Neural progenitor cell (in vitro differentiated cells): ENCODE measurements at regions not wholly inside any gene's neighbourhood (a gene's known extent, or its start where the extent isn't known, plus 50 kb on each side); places are given as distances from the start of the nearest gene placed in this dataset.
A peak's percentile ranks its signal among the peaks of the same experiment; 100 is the strongest.

Experiments used
- DNase-seq: peaks from one replicate; pipeline ENCODE4 v3.0.0-alpha.2; 2016; ENCODE audit warnings: low spot score
- H2AFZ ChIP-seq: fragments of 200-600 bp; sonication (generic); replicated peaks from 2 replicates; pipeline ENCODE4 v1.6.1; 2016; ENCODE audit warnings: antibody characterized with exemption
- H3F3A ChIP-seq: fragments of 200-600 bp; sonication (generic); 2 replicates; pipeline ENCODE4 v1.6.1; 2016; ENCODE audit warnings: antibody characterized with exemption, low read depth
- H3K27ac ChIP-seq: fragments of 200-600 bp; sonication (generic); 2 replicates; pipeline ENCODE4 v1.5.1; 2016; ENCODE audit warnings: mild to moderate bottlenecking
- H3K27me3 ChIP-seq: fragments of 200-600 bp; sonication (generic); 2 replicates; pipeline ENCODE4 v1.6.1; 2016; ENCODE audit warnings: mild to moderate bottlenecking, moderate library complexity
- H3K36me3 ChIP-seq: fragments of 200-600 bp; sonication (generic); 2 replicates; pipeline ENCODE4 v1.5.1; 2016
- H3K4me1 ChIP-seq: fragments of 200-600 bp; sonication (generic); 2 replicates; pipeline ENCODE4 v1.6.1; 2016; ENCODE audit warnings: mixed run types
- H3K4me2 ChIP-seq: fragments of 200-600 bp; sonication (generic); 2 replicates; pipeline ENCODE4 v1.6.1; 2016
- H3K4me3 ChIP-seq: fragments of 200-600 bp; sonication (generic); 2 replicates; pipeline ENCODE4 v1.5.1; 2016
- H3K79me2 ChIP-seq: fragments of 200-600 bp; sonication (generic); 2 replicates; pipeline ENCODE4 v1.6.1; 2016; ENCODE audit warnings: low read depth
- H3K9ac ChIP-seq: fragments of 200-600 bp; sonication (generic); 2 replicates; pipeline ENCODE4 v1.6.1; 2016
- H3K9me3 ChIP-seq: fragments of 200-600 bp; sonication (generic); 2 replicates; pipeline ENCODE4 v1.5.1; 2016; ENCODE audit warnings: low read depth
- H4K20me1 ChIP-seq: fragments of 200-600 bp; sonication (generic); 2 replicates; pipeline ENCODE4 v1.6.1; 2016; ENCODE audit warnings: low read depth
- H3K27ac Mint-ChIP-seq: 3 replicates; pipeline ENCODE4 v1.8.0; 2021; ENCODE audit warnings: mixed read lengths
- H3K27me3 Mint-ChIP-seq: 2 replicates; pipeline ENCODE4 v1.8.0; 2022; ENCODE audit warnings: low read depth, mild to moderate bottlenecking, inconsistent platforms, moderate library complexity, mixed read lengths; ENCODE audit not compliant: insufficient read depth
- H3K36me3 Mint-ChIP-seq: 3 replicates; pipeline ENCODE4 v1.8.0; 2021; ENCODE audit warnings: mixed read lengths
- H3K4me1 Mint-ChIP-seq: 3 replicates; pipeline ENCODE4 v1.8.0; 2021; ENCODE audit warnings: mixed read lengths
- H3K4me3 Mint-ChIP-seq: 3 replicates; pipeline ENCODE4 v1.8.0; 2021; ENCODE audit warnings: mild to moderate bottlenecking, moderate library complexity, mixed read lengths
- H3K9me3 Mint-ChIP-seq: 3 replicates; pipeline ENCODE4 v1.8.0; 2020; ENCODE audit warnings: mixed read lengths
- EZH2 ChIP-seq: fragments of 200-600 bp; sonication (generic); IDR thresholded peaks from 2 replicates; pipeline ENCODE4 v1.6.1; 2017; ENCODE audit warnings: antibody characterized with exemption, mild to moderate bottlenecking, moderate library complexity
- EZH2phosphoT487 ChIP-seq: fragments of 200-600 bp; sonication (generic); IDR thresholded peaks from 2 replicates; pipeline ENCODE4 v1.6.1; 2017; ENCODE audit warnings: antibody characterized with exemption
- TF ChIP-seq, protein P1 (sequence below): fragments of 200-600 bp; sonication (generic); IDR thresholded peaks from 2 replicates; pipeline ENCODE4 v1.5.1; 2017; ENCODE audit warnings: antibody characterized with exemption, mild to moderate bottlenecking

DNA sequence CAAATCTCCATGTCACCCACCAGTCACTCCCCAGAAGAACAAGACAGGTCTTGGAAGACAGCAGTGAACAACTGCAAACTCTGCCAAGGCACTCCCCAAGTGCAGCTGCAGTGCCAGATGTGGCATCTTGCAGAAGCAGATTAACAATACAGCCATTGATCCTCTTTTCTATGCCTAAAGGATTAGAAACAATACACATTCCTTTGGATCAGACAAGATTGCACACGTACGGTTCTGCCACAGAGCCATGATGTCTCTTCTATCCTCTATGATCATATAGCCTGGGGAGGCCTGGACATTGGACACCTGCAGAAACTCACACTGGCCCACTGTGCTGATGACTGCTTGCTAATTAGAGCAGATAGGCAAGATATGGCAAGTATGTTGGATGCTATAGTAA lies 155.9 kb downstream of the MYLK4 start:
- Histone ChIP-seq H3K4me2 (no peak overlapping the region), H3K36me3 (no peaks in the 10 kb centered on the region), H3K27ac (no peak overlapping the region), H3K4me1 (no peaks in the 10 kb centered on the region), H3K9ac (no peak overlapping the region), H2AFZ (no peak overlapping the region), H4K20me1 (no peaks in the 10 kb centered on the region), H3K27me3 (no peaks in the 10 kb centered on the region), H3K4me3 (no peak overlapping the region), H3K79me2 (no peaks in the 10 kb centered on the region), H3F3A (no peaks in the 10 kb centered on the region), H3K9me3 (no peaks in the 10 kb centered on the region)
- DNase-seq, result no peak
- TF ChIP-seq EZH2phosphoT487 (no peak), EZH2 (no peak)
- TF ChIP-seq, protein P1, sequence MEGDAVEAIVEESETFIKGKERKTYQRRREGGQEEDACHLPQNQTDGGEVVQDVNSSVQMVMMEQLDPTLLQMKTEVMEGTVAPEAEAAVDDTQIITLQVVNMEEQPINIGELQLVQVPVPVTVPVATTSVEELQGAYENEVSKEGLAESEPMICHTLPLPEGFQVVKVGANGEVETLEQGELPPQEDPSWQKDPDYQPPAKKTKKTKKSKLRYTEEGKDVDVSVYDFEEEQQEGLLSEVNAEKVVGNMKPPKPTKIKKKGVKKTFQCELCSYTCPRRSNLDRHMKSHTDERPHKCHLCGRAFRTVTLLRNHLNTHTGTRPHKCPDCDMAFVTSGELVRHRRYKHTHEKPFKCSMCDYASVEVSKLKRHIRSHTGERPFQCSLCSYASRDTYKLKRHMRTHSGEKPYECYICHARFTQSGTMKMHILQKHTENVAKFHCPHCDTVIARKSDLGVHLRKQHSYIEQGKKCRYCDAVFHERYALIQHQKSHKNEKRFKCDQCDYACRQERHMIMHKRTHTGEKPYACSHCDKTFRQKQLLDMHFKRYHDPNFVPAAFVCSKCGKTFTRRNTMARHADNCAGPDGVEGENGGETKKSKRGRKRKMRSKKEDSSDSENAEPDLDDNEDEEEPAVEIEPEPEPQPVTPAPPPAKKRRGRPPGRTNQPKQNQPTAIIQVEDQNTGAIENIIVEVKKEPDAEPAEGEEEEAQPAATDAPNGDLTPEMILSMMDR, result no peak
- Mint-ChIP-seq H3K36me3 (no peaks in the 10 kb centered on the region), H3K9me3 (peaks cover 3% of the 10 kb centered on the region), H3K27me3 (peaks cover 2% of the 10 kb centered on the region), H3K4me1 (peaks cover 6% of the 10 kb centered on the region), H3K4me3 (no peak overlapping the region), H3K27ac (peak overlapping the region; percentile 38)

DNA sequence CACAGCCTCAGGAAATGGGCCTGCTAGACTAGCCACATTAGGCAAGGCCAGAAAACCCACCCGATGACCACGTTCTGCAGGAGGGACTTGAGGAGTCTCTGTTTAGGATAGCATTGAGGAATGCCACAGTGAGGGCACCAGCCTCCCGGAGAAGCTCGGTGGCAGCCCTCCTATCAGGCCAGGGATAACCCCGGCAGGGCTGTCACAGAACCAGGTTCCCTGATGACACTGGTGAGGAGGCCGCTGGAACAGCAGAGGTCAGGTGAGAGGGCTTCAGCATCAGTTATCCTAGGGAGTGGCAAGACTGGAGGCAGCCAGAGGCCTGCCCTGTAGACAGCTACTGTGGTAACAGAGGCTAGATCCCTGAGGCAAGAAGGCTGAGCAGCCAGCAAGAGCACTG lies 157.6 kb downstream of the MYLK4 start:
- H2AFZ ChIP-seq, result no peak overlapping the region
- no peak overlapping the region for H3K9ac ChIP-seq
- H3K36me3 ChIP-seq, result no peaks in the 10 kb centered on the region
- no peaks in the 10 kb centered on the region for H3K79me2 ChIP-seq
- H3K27ac ChIP-seq, result no peak overlapping the region
- Mint-ChIP-seq H3K27ac (no peak overlapping the region), H3K27me3 (peaks cover 3% of the 10 kb centered on the region), H3K4me1 (peaks cover 6% of the 10 kb centered on the region), H3K4me3 (no peak overlapping the region), H3K36me3 (no peaks in the 10 kb centered on the region), H3K9me3 (peaks cover 8% of the 10 kb centered on the region)
- H3K4me1 ChIP-seq, result no peaks in the 10 kb centered on the region
- no peaks in the 10 kb centered on the region for H3K9me3 ChIP-seq
- H4K20me1 ChIP-seq, result no peaks in the 10 kb centered on the region
- no peak overlapping the region for H3K4me2 ChIP-seq
- H3K4me3 ChIP-seq, result no peak overlapping the region
- no peaks in the 10 kb centered on the region for H3F3A ChIP-seq
- TF ChIP-seq EZH2phosphoT487 (no peak), EZH2 (no peak)
- TF ChIP-seq, protein P1, result no peak
- no peaks in the 10 kb centered on the region for H3K27me3 ChIP-seq
- DNase-seq, result no peak

DNA sequence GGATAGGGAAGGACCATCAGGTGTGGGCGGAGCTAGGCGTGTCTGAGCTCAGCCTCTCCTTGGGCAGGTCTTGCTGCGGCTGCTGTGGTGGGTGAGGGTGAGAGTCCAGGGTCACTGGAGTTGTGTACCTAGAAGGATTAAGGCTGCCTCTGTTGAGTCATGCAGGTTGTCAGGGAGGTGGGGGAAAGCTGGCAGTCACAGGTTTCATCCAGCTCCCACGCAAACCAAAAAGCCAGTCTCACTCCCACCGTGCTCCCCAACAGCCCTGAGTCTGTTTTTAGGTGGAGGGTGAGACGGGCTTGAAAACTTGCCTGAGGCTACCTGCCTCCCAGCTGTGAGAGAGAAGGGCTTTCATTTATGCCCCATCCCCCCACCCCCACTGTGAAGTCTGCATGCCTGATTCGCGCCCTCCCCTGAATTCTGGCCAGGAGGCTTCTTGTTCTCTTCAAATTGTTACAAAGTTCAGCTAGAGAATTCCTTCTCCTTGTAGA lies 161.5 kb downstream of the MYLK4 start:
- no peaks in the 10 kb centered on the region for H3K4me1 ChIP-seq
- TF ChIP-seq EZH2phosphoT487, result no peak
- TF ChIP-seq, protein P1, result no peak
- TF ChIP-seq EZH2, result no peak
- Mint-ChIP-seq H3K27ac (no peak overlapping the region), H3K4me3 (no peak overlapping the region), H3K9me3 (peaks cover 16% of the 10 kb centered on the region), H3K27me3 (peaks cover 3% of the 10 kb centered on the region), H3K36me3 (no peaks in the 10 kb centered on the region), H3K4me1 (no peaks in the 10 kb centered on the region)
- no peak overlapping the region for H3K4me3 ChIP-seq
- DNase-seq, result no peak
- H3K36me3 ChIP-seq, result no peaks in the 10 kb centered on the region
- H3K79me2 ChIP-seq, result no peaks in the 10 kb centered on the region
- H4K20me1 ChIP-seq, result no peaks in the 10 kb centered on the region
- no peaks in the 10 kb centered on the region for H3K9me3 ChIP-seq
- no peak overlapping the region for H3K4me2 ChIP-seq
- H3F3A ChIP-seq, result no peaks in the 10 kb centered on the region
- no peak overlapping the region for H2AFZ ChIP-seq
- no peaks in the 10 kb centered on the region for H3K27me3 ChIP-seq
- no peak overlapping the region for H3K27ac ChIP-seq
- no peak overlapping the region for H3K9ac ChIP-seq
